ENCODE measurements at regions not wholly inside any gene's neighbourhood (a gene's known extent, or its start where the extent isn't known, plus 50 kb on each side); places are given as distances from the start of the nearest gene placed in this dataset.

DNA sequence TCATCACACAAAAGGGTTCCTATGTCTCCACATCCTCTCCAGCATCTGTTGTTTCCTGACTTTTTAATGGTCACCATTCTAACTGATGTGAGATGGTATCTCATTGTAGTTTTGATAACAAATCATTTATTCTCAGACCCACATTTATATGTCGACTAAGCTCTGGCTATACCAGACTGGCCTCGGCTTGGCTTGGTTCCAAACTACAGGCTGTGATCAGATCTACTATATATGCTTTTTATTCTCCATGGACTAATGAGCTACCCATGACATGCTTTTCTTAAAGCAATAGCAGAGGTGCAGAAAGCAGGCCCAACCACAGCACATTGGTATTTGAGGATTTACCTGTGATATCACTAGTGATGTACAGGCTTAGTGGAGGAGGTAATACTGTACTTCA lies 139.8 kb upstream of the PGR start:
- Histone ChIP-seq H2AK5ac (ENCODE audit: low read depth, low read length) (no peak overlapping the region), H3K14ac (ENCODE audit: insufficient read length) (no peak overlapping the region), H3K56ac (replicated peaks; ENCODE audit: insufficient read length, low read depth, low read length) (no peak overlapping the region), H4K20me1 (replicated peaks in 1 of 2; ENCODE audit: control insufficient read depth in 1 of 2, insufficient read depth in 2 of 2, low read length in 2 of 2) (no peaks in the 10 kb centered on the region), H3K79me2 (ENCODE audit: control insufficient read depth in 1 of 2, insufficient read depth in 2 of 2, low read length in 2 of 2) (no peaks in the 10 kb centered on the region), H2BK120ac (replicated peaks; ENCODE audit: low read depth, low read length) (no peak overlapping the region), H3K9me3 (ENCODE audit: insufficient read depth in 2 of 2, low read depth in 1 of 2, low read length in 1 of 2) (no peaks in the 10 kb centered on the region), H3K9ac (replicated peaks in 1 of 4; ENCODE audit: extremely low read depth in 1 of 4, low read depth in 3 of 4, low read length in 3 of 4) (no peak overlapping the region), H2BK5ac (ENCODE audit: low read depth, low read length) (no peak overlapping the region), H3K4me1 (replicated peaks in 1 of 4; ENCODE audit: control insufficient read depth in 3 of 4, insufficient read depth in 4 of 4, low read length in 3 of 4) (no peaks in the 10 kb centered on the region), H2AFZ (ENCODE audit: low read length) (no peak overlapping the region), H4K5ac (ENCODE audit: insufficient read length, low read depth, low read length) (no peak overlapping the region), H2BK12ac (ENCODE audit: low read depth, low read length) (no peak overlapping the region), H2BK15ac (ENCODE audit: low read length) (no peak overlapping the region), H3K23ac (ENCODE audit: insufficient read length) (no peak overlapping the region), H3K27me3 (replicated peaks in 1 of 4; ENCODE audit: control insufficient read depth in 3 of 4, extremely low read depth in 1 of 4, insufficient read depth in 3 of 4, low read length in 3 of 4) (no peaks in the 10 kb centered on the region), H4K8ac (ENCODE audit: extremely low read depth, insufficient read depth, low read length) (no peak overlapping the region), H3K27ac (ENCODE audit: low read depth, low read length) (no peak overlapping the region), H3K36me3 (ENCODE audit: control insufficient read depth in 2 of 4, insufficient read depth in 4 of 4, low read length in 3 of 4) (no peaks in the 10 kb centered on the region), H2BK20ac (ENCODE audit: low read length) (no peak overlapping the region), H3K23me2 (ENCODE audit: low read depth, low read length) (no peaks in the 10 kb centered on the region), H4K91ac (replicated peaks; ENCODE audit: insufficient read length, low read length) (no peak overlapping the region), H3K4me3 (ENCODE audit: extremely low read depth in 1 of 4, insufficient read depth in 2 of 4, low read depth in 3 of 4, low read length in 4 of 4) (no peak overlapping the region), H3K4me2 (ENCODE audit: insufficient read depth in 1 of 2, low read depth in 2 of 2, low read length in 2 of 2) (no peak overlapping the region), H3K79me1 (ENCODE audit: low read depth, low read length) (no peaks in the 10 kb centered on the region), H3K18ac (ENCODE audit: extremely low read depth, low read length) (no peak overlapping the region), H3K4ac (replicated peaks; ENCODE audit: insufficient read length, low read depth, low read length) (no peak overlapping the region)
- 95% methylated on average over 2 of the region's 2 CpGs; no CpG with 5 or more reads in 1 of the 2 experiments for WGBS, 2 experiments (ENCODE audit: extremely low coverage in 1 of 2, insufficient coverage in 1 of 2, insufficient read length in 1 of 2, insufficient replicate concordance in 2 of 2, low coverage in 1 of 2, low lambda C conversion rate in 2 of 2, missing lambda C conversion rate in 1 of 2)
- DNase-seq (ENCODE audit: low read depth in 1 of 2, low spot score in 2 of 2), result no peak
- no peak for FAIRE-seq
- ChIA-PET POLR2A (ENCODE audit: partially characterized antibody) (no interaction called here), CTCF (ENCODE audit: partially characterized antibody) (interaction anchor here (0.7 kb wide), 1 partner anchor 13 kb away, joined by 3 read pairs; no protein-coding TSS in a partner anchor)
- no peak for TF ChIP-seq KDM1A (IDR thresholded peaks at IDR 0.05; ENCODE audit: borderline replicate concordance, low read length)
- no peak for TF ChIP-seq CBX5 (IDR thresholded peaks at IDR 0.05; ENCODE audit: low read depth, low read length)
- TF ChIP-seq YY1 (IDR thresholded peaks at IDR 0.05; ENCODE audit: low read depth, low read length), result no peak
- no peak for TF ChIP-seq MAFK (IDR thresholded peaks at IDR 0.05; ENCODE audit: low read depth, low read length)
- TF ChIP-seq SP1 (IDR thresholded peaks at IDR 0.05; ENCODE audit: low read depth, low read length), result no peak
- TF ChIP-seq BACH1 (IDR thresholded peaks at IDR 0.05; ENCODE audit: low read length), result no peak
- TF ChIP-seq RNF2 (IDR thresholded peaks at IDR 0.05; ENCODE audit: borderline replicate concordance, low read depth, low read length, missing control alignments, poor library complexity, severe bottlenecking), result no peak
- no peak for TF ChIP-seq SRF (IDR thresholded peaks at IDR 0.05; ENCODE audit: low read depth, low read length)
- TF ChIP-seq EZH2 (IDR thresholded peaks at IDR 0.05; ENCODE audit: low read depth, low read length, severe bottlenecking), result no peak
- TF ChIP-seq KDM4A (IDR thresholded peaks at IDR 0.05; ENCODE audit: low read depth, low read length, severe bottlenecking), result no peak
